HFF-Myc (cell line): ENCODE measurements at regions not wholly inside any gene's neighbourhood (a gene's known extent, or its start where the extent isn't known, plus 50 kb on each side); places are given as distances from the start of the nearest gene placed in this dataset.

Experiments used
- DNase-seq: peaks from one replicate; pipeline ENCODE4 v3.0.0-alpha.2; 2011; ENCODE audit warnings: low read depth; ENCODE audit errors: extremely low read depth
- H3K4me3 ChIP-seq: replicated peaks from 2 replicates; pipeline ENCODE4 v1.5.1; 2011; ENCODE audit warnings: low read depth, mild to moderate bottlenecking, control low read depth, low read length
- CTCF ChIP-seq: IDR thresholded peaks from 2 replicates; pipeline ENCODE4 v1.5.1; 2012; ENCODE audit warnings: mild to moderate bottlenecking, low read depth, low read length, control low read depth; ENCODE audit errors: missing control alignments

GRCh38 chr17:70787721-70788300, 618.5 kb downstream of the KCNJ2 start:
- H3K4me3 ChIP-seq: no peak overlapping the region
- TF ChIP-seq CTCF: no peak
- no peak for DNase-seq

- H3K4me3 ChIP-seq: no peak overlapping the region
- DNase-seq: no peak
- no peak for TF ChIP-seq CTCF
These were observed 622.6 kb downstream of the KCNJ2 start for GRCh38 chr17:70791748-70792443.

- no peak overlapping the region for H3K4me3 ChIP-seq
- no peak for DNase-seq
- TF ChIP-seq CTCF: no peak
These were observed 625.4 kb downstream of the KCNJ2 start for GRCh38 chr17:70794738-70795137.

- no peak overlapping the region for H3K4me3 ChIP-seq
- DNase-seq: no peak
- no peak for TF ChIP-seq CTCF
These were observed 626.3 kb downstream of the KCNJ2 start for GRCh38 chr17:70795620-70796019.

GRCh38 chr17:70796757-70797156, 627.4 kb downstream of the KCNJ2 start:
- DNase-seq: no peak
- TF ChIP-seq CTCF: no peak
- no peak overlapping the region for H3K4me3 ChIP-seq

GRCh38 chr17:70797166-70797565, 627.8 kb downstream of the KCNJ2 start:
- no peak overlapping the region for H3K4me3 ChIP-seq
- no peak for TF ChIP-seq CTCF
- no peak for DNase-seq
